Transverse colon (tissue), 4 donors: ENCODE measurements at regions not wholly inside any gene's neighbourhood (a gene's known extent, or its start where the extent isn't known, plus 50 kb on each side); places are given as distances from the start of the nearest gene placed in this dataset.

Experiments
- CTCF ChIP-seq, 5 experiments: fragments of 200-600 bp in 3 of 5; fragments of 450-650 bp in 2 of 5; sonication (generic) in 3 of 5; IDR thresholded peaks; 1 replicate in 2 of 5; 2 replicates in 3 of 5; pipeline ENCODE4 v1.5.1; 2016 to 2017; ENCODE audit warnings: antibody characterized with exemption in 5 of 5, inconsistent platforms in 3 of 5, mild to moderate bottlenecking in 2 of 5, moderate library complexity in 1 of 5
- EP300 ChIP-seq: sonication (generic); formaldehyde crosslinking; IDR thresholded peaks from one replicate; pipeline ENCODE4 v1.6.1; 2017; ENCODE audit warnings: antibody characterized with exemption, low read depth
- POLR2A ChIP-seq: fragments of 450-650 bp; IDR thresholded peaks from one replicate; pipeline ENCODE4 v1.6.1; 2016; ENCODE audit warnings: antibody characterized with exemption, mild to moderate bottlenecking, moderate library complexity
- POLR2AphosphoS5 ChIP-seq, 3 donors: sonication (generic); formaldehyde crosslinking; IDR thresholded peaks; one replicate each; pipeline ENCODE4 v1.6.1; 2016; ENCODE audit warnings: antibody characterized with exemption in 3 of 3

- TF ChIP-seq CTCF (IDR thresholded peaks at IDR 0.05) (no peak), POLR2A (no peak), POLR2AphosphoS5 (IDR thresholded peaks at IDR 0.05) (no peak), EP300 (no peak)
Observed at GRCh38 chrX:143998261-143998660, 114.4 kb downstream of the UBE2NL start.
